GM10266 (cell line): ENCODE measurements at regions not wholly inside any gene's neighbourhood (a gene's known extent, or its start where the extent isn't known, plus 50 kb on each side); places are given as distances from the start of the nearest gene placed in this dataset.

Experiments used
- DNase-seq: peaks from one replicate; pipeline ENCODE4 v3.0.0; 2012; ENCODE audit errors: extremely low spot score
- CTCF ChIP-seq: IDR thresholded peaks from 2 replicates; pipeline ENCODE4 v1.5.1; 2012; ENCODE audit warnings: mild to moderate bottlenecking, low read depth; ENCODE audit not compliant: control insufficient read depth, insufficient read depth; ENCODE audit errors: missing control alignments

- DNase-seq, result no peak
- no peak for TF ChIP-seq CTCF
These were observed 1097.5 kb upstream of the ZEB2 start for GRCh38 chr2:145617420-145617819.

- TF ChIP-seq CTCF, result no peak
These were observed 1095.7 kb upstream of the ZEB2 start for GRCh38 chr2:145615626-145616025.

GRCh38 chr2:145609951-145610350 lies 1090.0 kb upstream of the ZEB2 start:
- no peak for TF ChIP-seq CTCF
- no peak for DNase-seq

More at GRCh38 chr2:145615626-145616025, 1095.7 kb upstream of the ZEB2 start:
- DNase-seq, result no peak

GRCh38 chr2:145601361-145601925 lies 1081.5 kb upstream of the ZEB2 start:
- TF ChIP-seq CTCF, result no peak
- DNase-seq, result no peak

- no peak for TF ChIP-seq CTCF
- DNase-seq, result no peak
These were observed 1080.9 kb upstream of the ZEB2 start for GRCh38 chr2:145600811-145601210.

- TF ChIP-seq CTCF, result no peak
- DNase-seq, result no peak
These were observed 1079.8 kb upstream of the ZEB2 start for GRCh38 chr2:145599756-145600155.

- DNase-seq, result no peak
- no peak for TF ChIP-seq CTCF
These were observed 1078.5 kb upstream of the ZEB2 start for GRCh38 chr2:145598434-145598833.
